ENCODE measurements at regions not wholly inside any gene's neighbourhood (a gene's known extent, or its start where the extent isn't known, plus 50 kb on each side); places are given as distances from the start of the nearest gene placed in this dataset.

GRCh38 chr16:62639890-62640289 is 603.7 kb upstream of the CDH8 start:
- TF ChIP-seq POLR2A (IDR thresholded peaks at IDR 0.05) (no peak), CTCF (IDR thresholded peaks at IDR 0.05) (no peak), POLR2AphosphoS5 (IDR thresholded peaks at IDR 0.05; ENCODE audit: insufficient read depth in 1 of 2, low read depth in 1 of 2) (no peak)

Data from vagina (tissue), 2 donors.